ENCODE measurements at regions not wholly inside any gene's neighbourhood (a gene's known extent, or its start where the extent isn't known, plus 50 kb on each side); places are given as distances from the start of the nearest gene placed in this dataset.

DNA sequence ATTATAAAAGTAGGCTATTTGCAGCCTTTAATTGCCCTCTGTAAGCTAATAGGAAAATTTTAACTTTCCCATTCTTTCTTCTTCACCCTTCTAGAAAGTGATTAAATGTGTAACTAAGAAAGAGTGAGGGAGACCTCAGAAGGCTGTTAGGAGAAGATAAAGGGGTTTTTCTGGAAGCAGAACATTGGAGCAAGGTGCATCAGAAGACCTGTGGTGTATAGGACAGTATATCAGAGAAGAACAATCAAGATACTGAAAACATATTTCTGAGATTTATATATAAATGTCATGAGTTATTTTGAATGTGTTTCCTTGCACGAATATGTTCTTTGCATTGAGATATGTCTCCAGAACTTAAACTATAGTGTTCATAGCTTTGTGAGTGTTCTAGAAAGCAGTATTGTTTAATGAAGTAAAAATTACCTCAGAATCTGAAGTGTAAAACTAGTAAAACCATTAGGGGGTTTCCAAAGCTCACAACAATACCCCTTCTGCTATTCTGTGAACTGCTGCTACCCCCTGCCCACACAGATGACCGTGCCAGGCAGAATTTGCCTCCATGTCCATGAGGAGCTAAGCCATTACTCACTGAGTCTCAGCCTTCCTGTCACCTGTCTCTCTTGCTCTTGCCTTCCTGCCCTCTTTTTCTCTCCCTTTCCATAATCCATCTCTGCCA, 537.9 kb downstream of the EPHA4 start:
- no peak for DNase-seq

DNA sequence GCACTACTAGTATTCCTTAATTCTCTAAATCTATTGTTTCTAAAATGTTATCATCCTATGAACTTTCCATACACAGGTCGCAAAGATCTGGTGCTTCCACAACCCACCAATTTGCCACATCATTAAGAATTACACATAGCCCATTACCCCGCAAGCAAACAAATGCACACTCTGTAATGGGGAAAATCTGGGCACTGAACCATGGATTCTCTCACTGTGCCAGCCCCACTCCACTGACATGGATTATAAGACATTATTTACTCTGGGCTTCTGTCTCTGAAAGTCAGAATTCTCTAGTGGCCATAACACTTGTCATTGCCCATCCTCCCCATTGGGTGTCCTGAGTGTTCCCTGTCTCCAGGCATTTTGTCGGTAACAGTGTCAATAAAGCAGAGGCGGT, 537.1 kb downstream of the EPHA4 start:
- DNase-seq, result no peak

DNA sequence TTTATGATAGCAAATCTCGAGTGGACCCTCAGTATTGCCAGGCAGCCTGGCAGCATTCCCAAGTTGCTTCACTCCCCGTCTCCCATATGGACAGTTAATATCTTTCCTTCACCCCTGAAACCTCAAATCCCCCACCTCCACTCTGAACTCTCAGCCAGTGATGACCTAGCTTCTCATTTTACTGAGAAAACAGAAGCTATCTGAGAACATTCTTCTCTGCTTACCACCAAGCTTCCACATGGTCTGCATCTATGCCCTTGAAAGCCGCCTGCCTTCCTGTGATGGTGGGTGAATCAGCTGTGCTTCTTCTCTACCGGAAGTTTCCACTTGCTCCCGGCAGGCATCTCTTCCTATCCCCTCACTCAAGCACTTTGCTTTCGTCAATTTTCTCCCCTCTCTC, 529.2 kb downstream of the EPHA4 start:
- DNase-seq, result no peak

DNA sequence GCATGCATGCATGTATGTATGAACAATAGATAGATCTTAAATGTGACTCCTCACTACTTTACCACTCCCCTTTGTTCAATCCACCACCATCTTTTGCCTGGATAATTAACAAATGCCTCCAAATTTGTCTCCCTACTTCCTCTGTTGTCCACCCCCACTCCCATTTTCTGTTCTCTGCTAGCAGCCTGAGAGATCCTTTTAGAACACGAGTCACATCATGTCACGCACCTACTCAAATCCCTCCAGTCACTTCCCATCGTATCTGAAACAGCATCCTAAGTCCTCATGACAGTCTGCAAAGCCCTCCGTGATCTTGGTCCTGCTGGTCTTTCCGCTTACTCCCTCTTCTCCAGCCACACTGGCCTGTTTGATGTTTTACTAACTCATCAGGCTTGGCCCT, 527.3 kb downstream of the EPHA4 start:
- DNase-seq, result no peak

DNA sequence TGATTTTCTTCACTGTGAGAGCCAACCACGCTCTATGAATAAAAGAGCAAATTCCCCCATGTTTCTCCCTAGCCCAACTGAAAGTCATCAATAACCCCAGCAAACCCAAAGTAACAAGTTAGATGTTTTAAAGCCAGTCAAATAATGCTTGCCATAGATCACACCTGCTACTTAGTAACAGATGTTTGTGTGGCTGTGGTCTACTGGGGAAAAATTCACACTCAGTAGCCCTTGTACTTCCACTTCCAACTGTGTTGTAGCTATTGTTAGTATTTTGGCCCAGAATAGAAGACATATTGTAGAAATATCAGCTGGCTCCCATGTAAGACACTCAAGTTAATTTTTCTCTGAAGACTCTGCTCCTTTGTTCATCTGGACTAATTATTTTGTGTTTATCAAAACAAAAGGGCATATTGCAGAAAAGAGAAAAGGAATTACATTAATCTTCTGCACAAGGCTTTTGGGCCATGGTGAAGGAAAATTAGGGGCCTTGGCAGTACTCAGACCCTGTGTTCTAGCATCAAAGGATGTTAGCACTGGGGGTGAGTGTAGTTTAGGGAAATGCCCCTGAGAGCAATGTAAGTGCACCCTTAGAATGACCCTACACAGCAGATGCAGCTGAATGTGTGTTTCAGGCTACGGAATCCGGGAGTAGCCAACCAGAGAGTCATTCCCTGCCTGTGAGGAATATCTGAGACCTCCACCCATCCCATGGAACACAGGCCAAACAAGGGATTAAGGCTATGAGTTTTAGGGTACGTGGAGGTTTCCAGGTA, 521.9 kb downstream of the EPHA4 start:
- no peak for DNase-seq

DNA sequence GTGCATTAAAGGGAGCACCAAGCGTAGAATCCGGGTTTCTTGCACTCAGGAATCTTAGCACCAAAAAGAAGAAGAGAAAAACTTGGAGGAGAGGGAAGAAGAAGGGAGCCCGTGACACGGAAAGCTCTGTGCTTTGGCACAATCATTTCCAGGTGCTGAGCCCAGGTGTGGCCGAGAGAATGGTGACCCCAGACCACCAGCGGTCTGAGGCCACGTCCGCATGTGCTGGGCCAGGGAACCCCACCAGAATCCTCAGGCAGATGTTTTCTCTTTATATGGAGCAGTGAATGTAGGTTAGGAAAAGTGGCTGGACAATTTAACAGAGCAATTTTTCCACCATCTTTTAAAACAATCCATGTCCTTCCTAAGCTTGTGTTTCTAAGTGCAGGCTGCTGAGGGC, 520.9 kb downstream of the EPHA4 start:
- no peak for DNase-seq

DNA sequence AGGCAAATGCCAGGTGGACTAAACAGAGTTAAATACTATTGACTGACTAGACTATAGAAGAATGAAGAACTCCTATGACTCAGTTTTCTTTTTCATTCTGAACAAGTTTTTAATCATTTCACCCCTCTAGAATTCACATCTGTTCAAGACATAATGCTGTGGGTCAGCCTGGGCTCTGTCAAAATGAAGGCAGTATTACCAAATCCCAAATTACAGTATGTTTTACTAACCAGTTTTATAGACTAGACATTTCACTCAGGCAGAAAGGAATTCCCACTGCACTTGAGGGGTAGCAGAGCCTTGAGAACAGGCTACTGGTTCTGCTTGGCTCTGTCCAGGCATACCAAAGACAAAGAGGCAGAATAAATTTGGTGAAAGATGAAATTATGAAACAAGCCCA, 511.7 kb downstream of the EPHA4 start:
- DNase-seq, result no peak

DNA sequence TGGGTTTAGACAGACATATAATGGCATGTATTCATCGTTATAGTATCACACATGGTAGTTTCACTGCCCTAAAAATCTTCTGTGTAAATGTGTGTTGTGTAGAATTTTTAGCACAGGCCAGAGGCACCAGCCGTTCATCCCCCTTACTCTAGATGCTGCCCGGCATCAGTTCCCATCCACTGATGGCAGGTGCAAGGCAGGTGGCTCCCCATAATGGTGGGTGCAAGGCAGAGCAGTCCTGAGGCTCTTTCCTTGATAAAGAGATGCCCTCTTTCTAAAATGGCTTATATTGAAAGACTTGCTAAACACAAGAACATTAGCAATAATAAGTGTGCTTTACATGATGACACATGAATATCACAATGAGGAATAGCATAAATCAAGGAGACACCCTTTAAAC, 508.5 kb downstream of the EPHA4 start:
- DNase-seq, result no peak

DNA sequence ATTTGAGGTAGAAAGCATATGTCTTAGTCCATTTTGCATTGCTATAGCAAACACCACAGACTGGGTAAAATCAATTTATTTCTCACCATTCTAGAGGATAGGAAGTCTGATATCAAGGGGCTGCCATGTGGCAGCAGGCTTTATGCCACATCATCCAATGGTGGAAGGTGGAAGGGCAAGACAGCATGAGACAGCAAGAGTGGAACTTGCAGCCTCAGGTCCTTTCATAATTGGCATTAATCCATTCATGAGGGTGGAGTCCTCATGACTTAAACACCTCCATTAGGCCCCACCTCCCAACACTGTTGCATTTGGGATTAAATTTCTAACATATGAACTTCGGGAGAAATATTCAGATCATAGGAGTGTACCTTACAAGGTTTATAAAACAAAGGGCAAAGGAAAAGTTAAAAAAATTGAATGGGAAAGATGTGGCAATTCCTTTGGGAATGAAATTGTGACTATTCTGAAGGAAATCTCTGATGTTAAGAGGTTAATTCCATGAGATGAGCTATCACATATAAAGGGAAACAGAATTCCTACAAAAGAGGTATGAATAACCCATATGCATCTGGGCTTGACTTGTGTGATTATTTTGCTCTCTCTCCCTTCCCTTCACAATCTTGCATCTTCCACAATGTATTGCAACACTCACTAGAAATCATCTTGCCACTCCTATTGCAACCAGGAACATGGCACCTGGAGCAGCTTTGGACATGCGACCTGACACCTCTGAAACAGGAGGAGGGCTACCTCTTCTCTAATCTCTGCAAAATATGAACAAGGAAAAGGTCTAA, 507.8 kb downstream of the EPHA4 start:
- no peak for DNase-seq

DNA sequence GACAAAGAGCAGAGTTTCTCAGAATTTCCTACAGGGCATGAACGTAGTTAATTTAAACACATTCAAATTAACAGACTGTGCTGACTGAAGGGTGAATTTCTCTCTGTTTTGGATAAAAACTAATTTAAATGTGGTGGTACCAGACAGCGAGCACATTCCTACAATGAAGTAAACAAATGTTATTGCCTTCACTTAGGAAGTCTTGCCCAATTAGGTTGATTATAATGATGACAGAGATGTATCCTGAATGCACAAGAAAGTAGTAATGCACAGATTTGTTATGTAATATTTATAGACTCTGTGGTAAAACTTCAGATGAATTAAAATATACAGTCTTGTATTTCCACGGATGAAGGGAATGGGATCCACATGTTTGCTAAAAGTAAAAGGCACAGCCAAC, 507.2 kb downstream of the EPHA4 start:
- no peak for DNase-seq

DNA sequence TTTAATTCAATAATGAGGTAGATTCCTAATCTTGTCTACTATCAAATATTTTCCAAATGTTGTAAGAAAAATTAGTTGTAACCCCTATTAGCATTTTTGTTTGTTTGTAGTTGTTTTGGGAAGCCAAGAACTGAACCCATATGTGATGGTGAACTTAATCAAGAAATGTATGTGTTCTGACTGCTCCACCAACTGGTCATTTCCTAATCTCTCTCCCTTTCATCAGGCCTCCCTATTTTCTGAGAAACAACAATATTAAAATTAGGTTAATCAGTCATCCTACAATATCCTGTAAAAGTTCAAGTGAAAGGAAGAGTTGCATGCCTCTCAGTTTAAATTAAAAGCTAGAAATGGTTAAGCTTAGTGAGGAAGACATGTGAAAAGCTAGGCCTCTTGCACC, 504.0 kb downstream of the EPHA4 start:
- no peak for DNase-seq

DNA sequence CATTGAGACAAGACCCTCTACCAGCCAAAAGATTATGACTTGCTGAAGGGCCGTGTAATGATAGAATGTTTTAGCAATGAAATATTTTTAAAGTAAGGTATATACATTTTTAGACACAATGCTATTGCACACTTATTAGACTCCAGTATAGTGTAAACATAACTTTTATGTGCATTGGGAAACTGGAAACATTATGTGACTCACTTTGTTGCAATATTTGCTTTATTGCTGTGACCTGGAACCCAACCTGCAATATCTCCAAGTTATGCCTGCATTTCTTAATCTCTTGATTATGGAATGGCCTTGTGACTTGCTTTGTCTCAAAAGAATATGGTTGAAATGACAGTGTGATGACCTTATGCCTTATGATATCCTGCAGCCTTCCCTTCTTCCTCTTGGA, 502.0 kb downstream of the EPHA4 start:
- DNase-seq, result no peak

DNA sequence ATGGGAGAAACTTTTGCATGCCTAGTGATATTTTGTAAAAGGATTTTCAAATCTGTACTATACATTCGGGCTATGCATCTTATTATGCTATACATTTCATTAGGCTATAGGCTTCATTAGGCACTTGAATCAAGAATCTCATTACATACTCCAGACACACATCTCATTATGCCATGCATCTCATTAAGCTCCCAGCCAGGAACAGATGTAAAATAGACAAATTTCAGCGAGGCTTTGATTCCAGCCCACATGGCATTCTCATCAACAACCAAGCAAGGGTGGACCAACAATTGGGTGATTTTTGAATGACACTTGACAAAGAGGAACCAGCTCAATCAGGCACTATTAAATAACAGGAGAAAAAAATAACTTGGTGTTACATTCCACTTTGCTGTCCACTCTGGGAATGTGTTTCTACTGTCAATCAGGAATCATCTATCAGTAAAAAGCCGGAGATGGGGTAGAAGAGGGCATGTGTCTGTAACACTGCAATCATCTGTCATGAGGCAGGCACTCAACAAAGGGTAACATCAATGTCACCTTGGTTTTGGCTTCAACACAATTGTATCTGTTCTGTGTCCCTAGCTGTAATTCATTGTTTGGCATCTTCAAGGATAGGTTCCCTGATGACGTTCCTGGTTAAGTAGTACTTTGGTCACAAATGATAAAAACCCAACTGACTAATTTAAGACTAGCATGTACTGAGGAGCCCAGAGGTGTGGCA, 498.6 kb downstream of the EPHA4 start:
- DNase-seq, result peak; percentile 39 to 80

DNA sequence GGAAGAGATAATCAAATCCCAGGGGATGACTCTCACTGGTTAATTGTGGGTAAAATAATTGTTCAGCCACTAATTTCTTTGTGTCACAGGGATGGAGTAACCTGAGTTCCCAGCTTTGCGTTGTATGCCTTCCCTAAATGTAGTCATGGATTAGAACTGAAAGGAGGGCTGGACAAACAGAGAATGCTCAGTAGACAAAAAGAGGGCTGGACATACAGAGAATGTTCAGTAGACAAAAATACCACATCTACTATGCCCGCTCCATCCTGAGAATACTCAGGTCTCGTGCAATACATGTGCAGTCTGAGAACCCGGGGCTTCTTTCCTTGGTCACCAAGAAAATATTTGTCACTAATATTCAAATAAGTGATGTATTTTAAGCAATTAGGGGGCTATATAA, 497.9 kb downstream of the EPHA4 start:
- DNase-seq, result no peak

DNA sequence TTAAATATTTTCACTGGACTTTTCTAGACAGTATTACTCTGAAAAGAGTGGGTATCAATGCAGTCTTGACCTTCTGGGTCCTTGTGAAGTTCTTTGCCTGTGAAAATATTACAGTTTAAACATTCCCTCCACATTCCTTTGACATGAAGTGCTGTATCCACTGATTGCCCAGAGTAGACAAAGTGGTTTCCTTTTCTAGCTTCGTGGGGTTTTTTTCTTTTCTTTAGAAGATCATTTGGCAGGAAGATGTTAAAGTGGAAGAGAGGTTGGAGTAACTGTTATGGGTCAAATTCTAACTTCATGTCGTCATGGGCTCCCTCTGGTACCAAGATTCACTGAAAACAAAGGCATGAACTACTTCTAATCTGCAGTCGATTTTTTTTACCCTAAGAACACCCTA, 496.9 kb downstream of the EPHA4 start:
- no peak for DNase-seq

DNA sequence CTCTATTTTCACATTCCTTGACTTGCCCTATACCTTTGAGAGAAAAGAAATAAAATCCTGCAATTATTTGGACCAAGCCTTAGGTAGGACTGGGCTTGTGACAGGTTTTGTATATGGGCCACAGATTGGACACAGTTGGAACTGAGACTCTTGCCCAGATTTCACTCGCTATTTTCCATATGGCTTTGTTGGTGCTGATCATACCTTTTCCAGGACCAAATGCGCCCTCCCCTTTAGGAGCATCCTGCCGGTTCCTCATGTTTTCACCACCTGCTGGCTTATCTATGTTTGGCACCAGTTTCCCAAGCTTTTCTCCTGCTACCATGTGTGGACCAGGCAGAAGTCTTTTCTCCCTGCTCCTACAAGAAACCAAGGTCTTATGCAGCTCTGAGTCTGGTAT, 494.9 kb downstream of the EPHA4 start:
- no peak for DNase-seq

DNA sequence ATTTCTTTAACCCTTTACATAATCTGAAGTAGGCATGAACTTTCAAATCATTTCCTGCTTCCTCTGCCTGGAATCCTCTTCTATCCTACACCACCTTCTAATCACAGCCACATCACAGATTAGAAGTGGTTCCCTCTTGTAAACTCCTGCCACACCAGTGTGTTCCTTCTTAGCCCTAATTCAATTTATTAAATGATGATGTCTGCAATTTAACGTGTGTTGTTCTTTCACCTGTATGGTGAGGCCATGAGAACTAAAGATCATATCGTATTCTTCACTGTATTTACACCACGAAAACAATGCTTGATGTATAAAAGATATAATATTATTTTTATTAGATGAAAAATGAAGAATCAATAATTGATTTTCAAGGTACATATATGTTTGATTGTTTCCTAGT, 494.3 kb downstream of the EPHA4 start:
- DNase-seq, result no peak

DNA sequence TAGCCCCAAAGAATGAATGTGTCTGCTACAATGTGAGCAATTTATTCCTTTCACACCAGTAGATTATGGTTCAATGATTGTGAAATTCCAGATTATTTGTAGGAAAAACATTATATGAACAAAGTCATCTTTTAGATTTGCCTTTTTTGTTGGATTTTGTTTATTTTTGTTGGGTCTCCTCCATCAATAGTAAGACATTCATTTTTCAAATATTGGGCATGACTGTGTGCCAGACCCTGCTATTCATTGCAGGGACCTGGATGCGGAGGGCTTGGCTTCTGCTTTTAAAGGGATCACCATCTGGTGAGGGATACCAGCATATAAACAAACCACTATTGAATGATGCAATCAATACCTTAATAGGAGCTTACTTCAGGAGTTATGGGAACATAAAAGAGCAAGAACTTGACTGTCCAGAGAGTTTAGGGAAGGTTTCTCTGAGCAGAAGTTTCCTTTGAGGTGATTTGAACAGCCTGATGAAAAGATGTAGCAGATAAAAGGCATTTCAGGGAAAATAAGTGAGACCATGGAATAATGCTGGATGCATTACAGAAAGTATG, 486.7 kb downstream of the EPHA4 start:
- DNase-seq, result peak in 1 of 2 experiments; percentile 55

DNA sequence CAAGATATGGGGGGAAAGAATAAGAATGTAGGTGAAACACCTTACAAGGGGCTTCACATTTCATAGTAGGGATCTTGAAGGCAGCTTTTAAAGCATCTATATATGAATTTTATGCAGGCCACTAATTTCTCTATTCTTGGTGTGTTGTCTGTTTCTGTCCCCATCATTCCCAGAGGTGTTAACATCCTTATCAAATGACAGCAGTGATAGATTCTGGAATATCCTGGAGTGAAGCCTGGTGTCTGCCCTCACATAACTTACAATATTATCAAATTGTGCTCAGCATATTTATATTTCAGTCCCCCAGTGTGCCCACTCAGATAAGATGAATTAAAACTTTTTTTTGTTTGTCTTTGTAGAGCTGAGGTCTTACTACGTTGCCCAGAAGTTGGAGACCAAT, 486.2 kb downstream of the EPHA4 start:
- no peak for DNase-seq

DNA sequence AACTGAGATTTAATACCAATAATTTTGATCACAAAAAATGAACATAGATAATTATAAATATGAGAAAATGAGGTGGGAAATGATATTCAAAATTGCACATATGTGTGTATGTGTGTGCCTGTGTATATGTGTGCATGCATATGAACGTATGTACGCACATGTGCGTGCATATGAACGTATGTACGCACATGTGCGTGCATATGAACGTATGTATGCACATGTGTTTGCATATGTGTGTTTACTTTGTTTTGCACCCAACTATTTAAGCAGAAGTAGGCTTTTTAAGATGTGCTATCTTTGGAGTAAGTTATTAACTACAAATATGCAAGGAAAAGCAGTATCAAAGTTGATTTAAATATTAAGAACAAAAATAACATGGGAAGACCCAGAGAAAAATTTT, 484.3 kb downstream of the EPHA4 start:
- DNase-seq, result no peak

DNA sequence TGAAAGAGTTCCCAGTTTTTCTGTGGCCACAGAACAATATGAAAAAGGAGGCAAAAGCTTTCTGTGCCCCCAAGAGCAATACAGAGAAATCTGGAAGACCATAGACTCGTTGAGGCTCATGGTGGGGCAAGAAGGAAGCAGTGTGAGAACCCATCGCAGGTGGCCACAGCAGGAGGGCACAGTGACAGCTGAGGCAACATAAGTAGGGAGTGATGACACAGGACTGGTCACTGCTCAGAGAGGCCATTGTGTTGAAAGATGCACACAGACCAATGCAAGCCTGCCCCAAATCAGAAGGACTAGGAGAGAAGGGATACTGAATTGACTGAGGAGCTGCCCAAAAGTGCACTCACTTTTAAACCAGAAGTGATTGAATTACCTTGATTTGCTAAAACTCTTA, 483.6 kb downstream of the EPHA4 start:
- DNase-seq, result no peak

DNA sequence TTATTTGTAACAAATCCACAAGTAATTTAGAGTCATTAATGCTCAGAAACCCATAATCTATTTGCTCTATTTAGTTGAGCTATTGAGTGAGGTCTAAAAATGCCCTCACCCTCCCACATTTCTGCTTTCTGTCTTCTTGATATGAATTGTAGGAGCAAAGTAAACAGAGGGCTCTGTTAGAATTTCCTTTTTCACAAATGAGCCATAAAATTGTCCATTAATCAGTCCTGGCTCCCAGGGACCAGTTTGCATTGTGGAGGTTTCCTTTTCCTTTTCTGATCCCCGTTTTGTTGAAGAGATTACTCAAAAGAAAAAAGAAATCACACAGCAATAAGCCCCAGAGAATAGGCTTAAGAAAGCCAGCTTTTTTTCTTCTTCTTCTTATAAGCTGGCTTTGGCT, 476.7 kb downstream of the EPHA4 start:
- DNase-seq, result no peak

All from NCI-H524 (cell line).